GM12892 (cell line): ENCODE measurements at regions not wholly inside any gene's neighbourhood (a gene's known extent, or its start where the extent isn't known, plus 50 kb on each side); places are given as distances from the start of the nearest gene placed in this dataset.

Source experiments
- DNase-seq: peaks from one replicate; pipeline ENCODE4 v3.0.0; 2011; ENCODE audit not compliant: insufficient read length
- FAIRE-seq: peaks from 2 replicates; lab custom pipeline; 2011; peaks lifted over from hg19 to GRCh38; lab: Jason Lieb, UNC
- POLR2A ChIP-seq: IDR thresholded peaks from 2 replicates; pipeline ENCODE4 v1.6.1; 2011; ENCODE audit warnings: low read depth, low read length, control low read depth
- POLR2AphosphoS5 ChIP-seq: IDR thresholded peaks from 2 replicates; pipeline ENCODE4 v1.6.1; 2011; ENCODE audit warnings: low read depth, low read length, control low read depth
- TAF1 ChIP-seq: IDR thresholded peaks from 2 replicates; pipeline ENCODE4 v1.6.1; 2011; ENCODE audit warnings: low read depth, mild to moderate bottlenecking, control low read depth, low read length, borderline replicate concordance

- TF ChIP-seq TAF1 (no peak), POLR2A (no peak), POLR2AphosphoS5 (no peak)
- no peak for DNase-seq
Measured at GRCh38 chr5:105982526-105982925, 1688.2 kb downstream of the EFNA5 start.

GRCh38 chr5:105978011-105978410, 1692.7 kb downstream of the EFNA5 start:
- TF ChIP-seq TAF1, result no peak
- TF ChIP-seq POLR2A, result no peak
- no peak for TF ChIP-seq POLR2AphosphoS5
- FAIRE-seq, result no peak
- no peak for DNase-seq

More at GRCh38 chr5:105982526-105982925, 1688.2 kb downstream of the EFNA5 start:
- FAIRE-seq, result no peak

GRCh38 chr5:105977163-105977562, 1693.6 kb downstream of the EFNA5 start:
- DNase-seq (no peak), FAIRE-seq (no peak)
- no peak for TF ChIP-seq POLR2A
- TF ChIP-seq POLR2AphosphoS5, result no peak
- TF ChIP-seq TAF1, result no peak

GRCh38 chr5:105970919-105971318, 1699.8 kb downstream of the EFNA5 start:
- no peak for FAIRE-seq

GRCh38 chr5:105968981-105969380, 1701.8 kb downstream of the EFNA5 start:
- TF ChIP-seq POLR2A (no peak), TAF1 (no peak), POLR2AphosphoS5 (no peak)
- no peak for FAIRE-seq
- DNase-seq, result no peak

More at GRCh38 chr5:105970919-105971318, 1699.8 kb downstream of the EFNA5 start:
- DNase-seq, result no peak
- TF ChIP-seq TAF1 (no peak), POLR2AphosphoS5 (no peak), POLR2A (no peak)

- FAIRE-seq, result no peak
- no peak for DNase-seq
- TF ChIP-seq TAF1 (no peak), POLR2AphosphoS5 (no peak), POLR2A (no peak)
Measured at GRCh38 chr5:105963696-105964255, 1707.0 kb downstream of the EFNA5 start.

GRCh38 chr5:105961572-105961971, 1709.2 kb downstream of the EFNA5 start:
- FAIRE-seq (no peak), DNase-seq (no peak)
- no peak for TF ChIP-seq TAF1

GRCh38 chr5:105956456-105957196, 1714.1 kb downstream of the EFNA5 start:
- TF ChIP-seq POLR2AphosphoS5, result no peak
- TF ChIP-seq POLR2A, result no peak
- TF ChIP-seq TAF1, result no peak
- no peak for FAIRE-seq
- no peak for DNase-seq

GRCh38 chr5:105954341-105954740, 1716.4 kb downstream of the EFNA5 start:
- no peak for FAIRE-seq
- no peak for DNase-seq
- TF ChIP-seq POLR2AphosphoS5 (no peak), TAF1 (no peak), POLR2A (no peak)

GRCh38 chr5:105953616-105954015, 1717.1 kb downstream of the EFNA5 start:
- DNase-seq (no peak), FAIRE-seq (no peak)
- TF ChIP-seq POLR2A (no peak), TAF1 (no peak), POLR2AphosphoS5 (no peak)

- DNase-seq (no peak), FAIRE-seq (no peak)
- TF ChIP-seq POLR2A (no peak), TAF1 (no peak), POLR2AphosphoS5 (no peak)
Measured at GRCh38 chr5:105952875-105953274, 1717.9 kb downstream of the EFNA5 start.

- FAIRE-seq, result no peak
- DNase-seq, result no peak
- TF ChIP-seq POLR2AphosphoS5 (no peak), POLR2A (no peak), TAF1 (no peak)
Measured at GRCh38 chr5:105947461-105947860, 1723.3 kb downstream of the EFNA5 start.
